Endothelial cell of umbilical vein (primary cell): ENCODE measurements at regions not wholly inside any gene's neighbourhood (a gene's known extent, or its start where the extent isn't known, plus 50 kb on each side); places are given as distances from the start of the nearest gene placed in this dataset.

Experiments used
- BruUV-seq: library from RNA; stranded (reverse); fragments of 400-500 nt; replicated peaks from 2 replicates; lab custom pipeline; 2021; lab: Mats Ljungman, UMichigan
- CTCF ChIA-PET: fragments of 300-600, 350-600 bp; sonication (Branson Sonifier 250); formaldehyde crosslinking; loops from one replicate; lab custom pipeline; 2021; ENCODE audit warnings: antibody characterized with exemption, inconsistent platforms; lab: Charles Lee
- POLR2A ChIA-PET: fragments of 300-600, 350-600 bp; sonication (Branson Sonifier 250); formaldehyde crosslinking; loops from one replicate; lab custom pipeline; 2021; ENCODE audit warnings: antibody characterized with exemption, inconsistent platforms; lab: Charles Lee
- DNase-seq: peaks from one replicate; pipeline ENCODE4 v3.0.0-alpha.2; 2011; ENCODE audit warnings: low read depth, low spot score
- FAIRE-seq: peaks from 2 replicates; lab custom pipeline; 2011; peaks lifted over from hg19 to GRCh38; lab: Jason Lieb, UNC
- H2AFZ ChIP-seq: 2 replicates; pipeline ENCODE4 v1.6.0; 2012; ENCODE audit warnings: low read depth, low read length, control low read depth, inconsistent platforms
- H3K27ac ChIP-seq: 2 replicates; pipeline ENCODE4 v1.5.1; 2011; ENCODE audit warnings: low read depth, mild to moderate bottlenecking, control low read depth, low read length, moderate library complexity; ENCODE audit not compliant: insufficient read depth
- H3K27me3 ChIP-seq, 2 experiments: 2 replicates each; pipeline versions ENCODE4 v1.6.0 to v1.6.1; 2011; ENCODE audit warnings: low read length in 2 of 2, mixed read lengths in 1 of 2; ENCODE audit not compliant: control insufficient read depth in 2 of 2, insufficient read depth in 2 of 2
- H3K36me3 ChIP-seq, 2 experiments: 2 replicates in 1 of 2; 3 replicates in 1 of 2; pipeline ENCODE4 v1.5.1; 2011; ENCODE audit warnings: low read length in 2 of 2, mild to moderate bottlenecking in 1 of 2, moderate library complexity in 1 of 2; ENCODE audit not compliant: control insufficient read depth in 2 of 2, insufficient read depth in 2 of 2; ENCODE audit errors: extremely low read depth in 1 of 2
- H3K4me1 ChIP-seq: 3 replicates; pipeline ENCODE4 v1.5.1; 2011; ENCODE audit warnings: mild to moderate bottlenecking, low read length; ENCODE audit not compliant: control insufficient read depth, insufficient read depth; ENCODE audit errors: extremely low read depth
- H3K4me2 ChIP-seq: 2 replicates; pipeline ENCODE4 v1.6.1; 2011; ENCODE audit warnings: low read length, control low read depth, mixed read lengths; ENCODE audit not compliant: insufficient read depth
- H3K4me3 ChIP-seq, 3 experiments: fragments of 200-600 bp in 1 of 3; sonication (generic), shearing (Covaris generic) in 1 of 3; replicated peaks in 1 of 3; 2 replicates each; pipeline ENCODE4 v1.5.1; 2011 to 2016; ENCODE audit warnings: control low read depth in 3 of 3, low read length in 3 of 3, mild to moderate bottlenecking in 2 of 3, inconsistent platforms in 1 of 3, low read depth in 1 of 3, moderate library complexity in 1 of 3; ENCODE audit not compliant: insufficient read depth in 1 of 3
- H3K79me2 ChIP-seq: 2 replicates; pipeline ENCODE4 v1.6.0; 2012; ENCODE audit warnings: low read length, inconsistent platforms; ENCODE audit not compliant: control insufficient read depth, insufficient read depth
- H3K9ac ChIP-seq: replicated peaks from 2 replicates; pipeline ENCODE3; 2011; ENCODE audit warnings: low read length, control low read depth; ENCODE audit not compliant: insufficient read depth; ENCODE audit errors: extremely low read depth
- H3K9me1 ChIP-seq: replicated peaks from 3 replicates; pipeline ENCODE4 v1.6.0; 2011; ENCODE audit warnings: mild to moderate bottlenecking, low read length; ENCODE audit not compliant: control insufficient read depth, insufficient read depth; ENCODE audit errors: extremely low read depth
- H3K9me3 ChIP-seq: replicated peaks from 2 replicates; pipeline ENCODE4 v1.5.1; 2012; ENCODE audit warnings: low read length, inconsistent platforms; ENCODE audit not compliant: control insufficient read depth, insufficient read depth
- H4K20me1 ChIP-seq: replicated peaks from 2 replicates; pipeline ENCODE3; 2011; ENCODE audit warnings: mild to moderate bottlenecking, low read length; ENCODE audit not compliant: control insufficient read depth, insufficient read depth; ENCODE audit errors: extremely low read depth
- CTCF ChIP-seq, 2 donors: IDR thresholded peaks; 1 replicate in 1 of 2; 2 replicates in 1 of 2; pipeline ENCODE4 v1.5.1; 2011; ENCODE audit warnings: low read length in 2 of 2, mild to moderate bottlenecking in 2 of 2, moderate library complexity in 2 of 2, control low read depth in 1 of 2, inconsistent platforms in 1 of 2, low read depth in 1 of 2; ENCODE audit not compliant: insufficient read depth in 1 of 2; ENCODE audit errors: extremely low read depth in 1 of 2
- EZH2 ChIP-seq: IDR thresholded peaks from 2 replicates; pipeline ENCODE4 v1.6.1; 2012; ENCODE audit warnings: borderline replicate concordance, low read depth, mild to moderate bottlenecking, moderate library complexity, low read length, inconsistent platforms; ENCODE audit not compliant: severe bottlenecking
- FOS ChIP-seq: IDR thresholded peaks from 2 replicates; pipeline ENCODE4 v1.6.1; 2011; ENCODE audit warnings: mild to moderate bottlenecking, low read length, moderate library complexity, borderline replicate concordance; ENCODE audit not compliant: insufficient read depth
- GATA2 ChIP-seq: IDR thresholded peaks from 2 replicates; pipeline ENCODE4 v1.7.0; 2011; ENCODE audit warnings: low read depth, mild to moderate bottlenecking, moderate library complexity, mixed read lengths, low read length; ENCODE audit not compliant: insufficient read length, insufficient read depth
- JUN ChIP-seq: IDR thresholded peaks from 2 replicates; pipeline ENCODE4 v1.6.1; 2011; ENCODE audit warnings: borderline replicate concordance, low read depth; ENCODE audit not compliant: insufficient read length, insufficient read depth
- MAX ChIP-seq: IDR thresholded peaks from 2 replicates; pipeline ENCODE4 v1.6.1; 2011; ENCODE audit not compliant: insufficient read depth, insufficient read length
- MYC ChIP-seq: IDR thresholded peaks from one replicate; pipeline ENCODE4 v1.6.1; 2011; ENCODE audit warnings: mild to moderate bottlenecking, low read depth, low read length
- POLR2A ChIP-seq: IDR thresholded peaks from 2 replicates; pipeline ENCODE4 v1.6.1; 2012; ENCODE audit warnings: low read depth, mild to moderate bottlenecking, control low read depth, low read length
- POLR2AphosphoS5 ChIP-seq: IDR thresholded peaks from 2 replicates; pipeline ENCODE4 v1.6.1; 2012; ENCODE audit warnings: low read depth, mild to moderate bottlenecking, control low read depth, low read length, moderate library complexity; ENCODE audit not compliant: insufficient read depth
- dilution Hi-C: fragments of 300-500 bp; cut with MboI; formaldehyde crosslinking; loops from one replicate; pipeline ENCODE4 v1.15.0; 2019; ENCODE audit warnings: low sequenced_read_pairs; ENCODE audit not compliant: extremely low pct_ligation_motif_present
- intact Hi-C: fragments of 100-400 bp; cut with micrococcal nuclease; formaldehyde crosslinking; loops from one replicate; pipeline ENCODE4 v1.10.0; 2022

DNA sequence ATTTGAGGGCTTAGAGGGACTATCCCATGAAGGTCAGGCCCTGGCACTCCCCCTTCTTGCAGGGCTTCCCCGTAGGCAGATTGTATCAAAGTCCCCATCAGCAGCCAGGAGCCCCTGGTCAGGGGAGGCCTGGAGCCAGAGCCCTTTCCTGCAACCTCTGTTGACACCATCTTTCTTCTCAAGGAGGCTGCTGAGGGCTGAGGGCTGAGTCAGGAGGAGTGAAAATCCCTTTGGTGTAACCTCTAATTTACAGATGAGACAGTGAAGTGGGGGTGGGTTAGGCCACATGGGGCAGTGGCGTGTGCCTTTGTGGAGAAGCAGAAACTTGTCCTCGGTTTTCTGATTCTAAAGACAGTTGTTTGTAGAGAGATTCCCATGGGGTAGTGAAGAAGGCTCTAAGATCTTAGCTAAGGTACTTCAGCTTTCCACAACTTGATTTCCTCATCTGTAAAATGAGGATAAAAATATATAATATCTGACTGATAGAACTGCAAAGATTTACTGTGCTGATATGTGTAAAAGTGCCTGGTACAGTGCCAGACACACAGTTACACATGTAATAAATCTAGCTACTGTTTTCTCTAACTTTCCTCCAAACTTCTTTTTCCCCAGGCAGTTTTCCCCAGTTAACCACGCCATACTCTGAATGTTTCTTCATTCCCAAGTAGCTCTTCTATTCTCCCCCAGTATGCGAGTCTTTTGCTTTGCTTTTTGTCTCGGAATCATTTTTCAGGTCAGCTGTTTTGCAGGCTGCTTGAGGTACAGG is 249.4 kb upstream of the TPM1 start:
- H3K9me1 ChIP-seq = no peaks in the 10 kb centered on the region
- H3K36me3 ChIP-seq = no peaks in the 10 kb centered on the region
- ChIA-PET POLR2A (interaction anchor here (1.1 to 1.2 kb wide), 2 partner anchors 249 to 255 kb away, joined by 3 read pairs; partner anchors contain the start of gene TPM1), CTCF (interaction anchor here (0.9 to 1.5 kb wide), 4 partner anchors 51 to 255 kb away, joined by 3 to 4 read pairs (median 4); partner anchors contain the start of gene TPM1)
- FAIRE-seq (no peak), DNase-seq (no peak)
- no peaks in the 10 kb centered on the region for H3K4me1 ChIP-seq
- H3K79me2 ChIP-seq = no peaks in the 10 kb centered on the region
- TF ChIP-seq JUN = no peak
- TF ChIP-seq MYC = no peak
- no peak for TF ChIP-seq POLR2AphosphoS5
- TF ChIP-seq GATA2 = no peak
- TF ChIP-seq POLR2A = no peak
- TF ChIP-seq MAX = no peak
- no peak for TF ChIP-seq CTCF (IDR thresholded peaks at IDR 0.05; ENCODE audit: extremely low read depth in 1 of 2, insufficient read depth in 1 of 2, low read depth in 1 of 2, low read length in 2 of 2)
- TF ChIP-seq FOS = no peak
- no peak for TF ChIP-seq EZH2
- H3K27ac ChIP-seq = no peak overlapping the region
- H4K20me1 ChIP-seq = no peaks in the 10 kb centered on the region
- dilution Hi-C loops (no loop called here), intact Hi-C loops (no loop called here)
- no peak overlapping the region for H3K4me3 ChIP-seq
- H3K4me2 ChIP-seq = no peak overlapping the region
- BruUV-seq = no TSS peak
- H3K9me3 ChIP-seq = no peaks in the 10 kb centered on the region
- H3K9ac ChIP-seq = no peak overlapping the region
- peaks cover 2 to 4% of the 10 kb centered on the region in 2 experiments for H3K27me3 ChIP-seq
- no peak overlapping the region for H2AFZ ChIP-seq
